H9 (cell line): ENCODE measurements at regions not wholly inside any gene's neighbourhood (a gene's known extent, or its start where the extent isn't known, plus 50 kb on each side); places are given as distances from the start of the nearest gene placed in this dataset.

Experiments used
- DNase-seq: peaks from one replicate; pipeline ENCODE4 v3.0.0-alpha.2; 2017
- H2AFZ ChIP-seq: one replicate; pipeline ENCODE4 v1.6.1; 2013; ENCODE audit warnings: mild to moderate bottlenecking, low read length, control low read depth, moderate library complexity
- H2AK5ac ChIP-seq: 2 replicates; pipeline ENCODE4 v1.6.1; 2013; ENCODE audit warnings: low read length, control low read depth, mixed read lengths; ENCODE audit not compliant: insufficient read length
- H2BK120ac ChIP-seq: one replicate; pipeline ENCODE4 v1.6.1; 2013; ENCODE audit warnings: low read depth, mild to moderate bottlenecking, low read length, control low read depth, inconsistent platforms; ENCODE audit not compliant: poor library complexity, severe bottlenecking
- H2BK12ac ChIP-seq: 2 replicates; pipeline ENCODE4 v1.6.1; 2013; ENCODE audit warnings: low read length, control low read depth, mixed read lengths, low read depth; ENCODE audit not compliant: insufficient read length
- H2BK15ac ChIP-seq: 2 replicates; pipeline ENCODE4 v1.6.1; 2013; ENCODE audit warnings: low read depth, low read length, control low read depth
- H2BK20ac ChIP-seq: one replicate; pipeline ENCODE4 v1.6.1; 2013; ENCODE audit warnings: low read depth, mild to moderate bottlenecking, low read length, control low read depth, inconsistent platforms; ENCODE audit not compliant: poor library complexity, severe bottlenecking
- H2BK5ac ChIP-seq: 2 replicates; pipeline ENCODE4 v1.6.1; 2013; ENCODE audit warnings: low read length, control low read depth, mixed read lengths; ENCODE audit not compliant: insufficient read length
- H3K14ac ChIP-seq: 2 replicates; pipeline ENCODE4 v1.6.1; 2013; ENCODE audit warnings: low read length, control low read depth; ENCODE audit not compliant: insufficient read depth
- H3K18ac ChIP-seq: 2 replicates; pipeline ENCODE4 v1.6.1; 2013; ENCODE audit warnings: low read depth, mild to moderate bottlenecking, mixed read lengths, low read length, control low read depth; ENCODE audit not compliant: insufficient read length
- H3K23ac ChIP-seq: 2 replicates; pipeline ENCODE4 v1.6.1; 2013; ENCODE audit warnings: low read length, control low read depth, mixed read lengths, low read depth; ENCODE audit not compliant: insufficient read length
- H3K23me2 ChIP-seq: 2 replicates; pipeline ENCODE4 v1.6.1; 2013; ENCODE audit warnings: low read depth, mild to moderate bottlenecking, mixed read lengths, low read length, control low read depth; ENCODE audit not compliant: insufficient read length, poor library complexity, severe bottlenecking
- H3K27ac ChIP-seq: 2 replicates; pipeline ENCODE4 v1.5.1; 2013; ENCODE audit warnings: low read length, control low read depth, mixed read lengths, low read depth; ENCODE audit not compliant: insufficient read length
- H3K27me3 ChIP-seq: 2 replicates; pipeline ENCODE4 v1.6.1; 2013; ENCODE audit warnings: low read length, control low read depth, inconsistent platforms; ENCODE audit not compliant: insufficient read depth
- H3K4ac ChIP-seq: 2 replicates; pipeline ENCODE4 v1.6.1; 2013; ENCODE audit warnings: low read depth, mild to moderate bottlenecking, control low read depth, inconsistent platforms, low read length, moderate library complexity
- H3K4me1 ChIP-seq: 2 replicates; pipeline ENCODE4 v1.6.1; 2013; ENCODE audit warnings: low read length, control low read depth, inconsistent platforms; ENCODE audit not compliant: insufficient read depth
- H3K4me2 ChIP-seq: 2 replicates; pipeline ENCODE4 v1.6.1; 2013; ENCODE audit warnings: low read length, control low read depth, mixed read lengths; ENCODE audit not compliant: insufficient read length, insufficient read depth
- H3K56ac ChIP-seq: 2 replicates; pipeline ENCODE4 v1.6.1; 2013; ENCODE audit warnings: low read depth, mild to moderate bottlenecking, mixed read lengths, low read length, control low read depth; ENCODE audit not compliant: insufficient read length
- H3K79me1 ChIP-seq: 2 replicates; pipeline ENCODE4 v1.6.1; 2013; ENCODE audit warnings: low read depth, mild to moderate bottlenecking, moderate library complexity, low read length, control low read depth, inconsistent platforms; ENCODE audit not compliant: insufficient read depth, poor library complexity, severe bottlenecking
- H3K79me2 ChIP-seq: 2 replicates; pipeline ENCODE4 v1.6.1; 2013; ENCODE audit warnings: low read length, control low read depth, inconsistent platforms; ENCODE audit not compliant: insufficient read depth
- H3K9ac ChIP-seq: 2 replicates; pipeline ENCODE4 v1.6.1; 2013; ENCODE audit warnings: low read length, control low read depth, mixed read lengths; ENCODE audit not compliant: insufficient read length; ENCODE audit errors: extremely low read depth
- H3K9me3 ChIP-seq: one replicate; pipeline ENCODE4 v1.6.1; 2013; ENCODE audit warnings: low read depth, low read length, inconsistent platforms; ENCODE audit not compliant: control insufficient read depth
- H3T11ph ChIP-seq: one replicate; pipeline ENCODE4 v1.6.1; 2013; ENCODE audit warnings: mild to moderate bottlenecking, low read length, control low read depth, inconsistent platforms
- H4K20me1 ChIP-seq: one replicate; pipeline ENCODE4 v1.6.1; 2013; ENCODE audit not compliant: control insufficient read depth, insufficient read length, insufficient read depth
- H4K5ac ChIP-seq: 2 replicates; pipeline ENCODE4 v1.6.1; 2013; ENCODE audit warnings: low read depth, mild to moderate bottlenecking, mixed read lengths, low read length, control low read depth; ENCODE audit not compliant: insufficient read length
- H4K8ac ChIP-seq: replicated peaks from 2 replicates; pipeline ENCODE4 v1.6.1; 2013; ENCODE audit warnings: low read length, control low read depth, mixed read lengths, low read depth; ENCODE audit not compliant: insufficient read length
- H4K91ac ChIP-seq: 2 replicates; pipeline ENCODE4 v1.6.1; 2013; ENCODE audit warnings: low read depth, mild to moderate bottlenecking, moderate library complexity, mixed read lengths, low read length, control low read depth; ENCODE audit not compliant: insufficient read length
- H3K27ac Mint-ChIP-seq, 3 experiments: 2 replicates in 2 of 3; 3 replicates in 1 of 3; pipeline ENCODE4 v1.8.0; 2020 to 2021; ENCODE audit warnings: mixed read lengths in 3 of 3, mild to moderate bottlenecking in 1 of 3, moderate library complexity in 1 of 3
- H3K27me3 Mint-ChIP-seq: 2 replicates; pipeline ENCODE4 v1.8.0; 2021; ENCODE audit warnings: low read depth, mild to moderate bottlenecking, moderate library complexity, mixed read lengths
- H3K36me3 Mint-ChIP-seq, 3 experiments: 2 replicates in 2 of 3; 3 replicates in 1 of 3; pipeline ENCODE4 v1.8.0; 2020 to 2021; ENCODE audit warnings: low read depth in 3 of 3, mixed read lengths in 3 of 3; ENCODE audit not compliant: insufficient read depth in 1 of 3
- H3K4me1 Mint-ChIP-seq, 2 experiments: 2 replicates each; pipeline ENCODE4 v1.8.0; 2020; ENCODE audit warnings: mixed read lengths in 2 of 2
- H3K4me3 Mint-ChIP-seq, 2 experiments: 2 replicates in 1 of 2; 3 replicates in 1 of 2; pipeline ENCODE4 v1.8.0; 2020 to 2021; ENCODE audit warnings: mild to moderate bottlenecking in 2 of 2, mixed read lengths in 2 of 2, moderate library complexity in 1 of 2
- H3K9me3 Mint-ChIP-seq, 2 experiments: 2 replicates in 1 of 2; 3 replicates in 1 of 2; pipeline ENCODE4 v1.8.0; 2020; ENCODE audit warnings: mild to moderate bottlenecking in 2 of 2, mixed read lengths in 2 of 2, moderate library complexity in 1 of 2
- WGBS: extraction: QIAGEN DNeasy Blood & Tissue Kit; methylation state at CpG from one replicate; pipeline ENCODE4 v1.1.7; 2013; ENCODE audit warnings: missing lambda C conversion rate, low lambda C conversion rate, mixed read lengths; ENCODE audit not compliant: insufficient read length; ENCODE audit errors: extremely low coverage; 5-methylcytosine and 5-hydroxymethylcytosine counted together
- TF ChIP-seq, protein P1 (sequence below): fragments of 200-600 bp; sonication (generic); conservative IDR thresholded peaks from 3 replicates; pipeline ENCODE4 v1.8.0; 2021; ENCODE audit warnings: antibody characterized with exemption, mild to moderate bottlenecking

DNA sequence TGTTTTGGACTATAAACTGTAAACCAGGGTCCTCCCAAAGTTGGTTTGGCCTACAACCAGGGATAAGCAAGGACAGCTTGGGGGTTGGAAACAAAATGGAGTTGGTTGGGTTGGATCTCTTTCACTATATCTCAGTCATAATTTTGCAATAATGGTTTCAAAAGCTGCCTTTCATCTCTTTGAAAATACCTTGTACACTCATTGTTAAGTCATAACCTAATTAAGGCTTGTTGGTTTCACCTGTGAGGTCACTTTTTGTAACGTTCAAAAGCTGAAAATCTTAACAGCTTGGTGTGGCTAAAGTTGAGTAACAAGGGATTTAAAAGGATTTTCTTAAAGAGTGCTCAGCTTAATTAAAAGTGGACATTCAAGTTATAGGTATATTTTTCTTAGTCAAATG, 476.1 kb downstream of the IPMK start:
- Histone ChIP-seq H3K23me2 (no peaks in the 10 kb centered on the region), H4K5ac (no peak overlapping the region), H4K20me1 (no peaks in the 10 kb centered on the region), H3K4me2 (no peak overlapping the region), H2BK15ac (no peak overlapping the region), H3K79me1 (no peaks in the 10 kb centered on the region), H3K27me3 (no peaks in the 10 kb centered on the region), H3K56ac (no peak overlapping the region), H3T11ph (no peak overlapping the region), H4K91ac (no peak overlapping the region), H3K9ac (no peak overlapping the region), H2BK120ac (no peak overlapping the region), H2BK5ac (no peak overlapping the region), H3K9me3 (no peaks in the 10 kb centered on the region), H2BK12ac (no peak overlapping the region), H4K8ac (no peak overlapping the region), H2AFZ (no peak overlapping the region), H3K4ac (no peak overlapping the region), H3K18ac (no peak overlapping the region), H2BK20ac (no peak overlapping the region), H3K23ac (no peak overlapping the region), H3K27ac (no peak overlapping the region), H3K79me2 (no peaks in the 10 kb centered on the region), H2AK5ac (no peak overlapping the region), H3K14ac (no peak overlapping the region), H3K4me1 (peaks cover under 1% of the 10 kb centered on the region; the same call in 1 of the 2 replicates)
- Mint-ChIP-seq H3K27ac (no peak overlapping the region), H3K4me1 (peaks cover 19 to 24% of the 10 kb centered on the region in 2 experiments), H3K4me3 (no peak overlapping the region), H3K9me3 (peaks cover 22 to 29% of the 10 kb centered on the region in 2 experiments; a peak in 4 of 5 replicates), H3K27me3 (no peaks in the 10 kb centered on the region), H3K36me3 (peaks cover 27 to 40% (median 36%) of the 10 kb centered on the region in 3 experiments)
- DNase-seq = no peak
- TF ChIP-seq, protein P1, sequence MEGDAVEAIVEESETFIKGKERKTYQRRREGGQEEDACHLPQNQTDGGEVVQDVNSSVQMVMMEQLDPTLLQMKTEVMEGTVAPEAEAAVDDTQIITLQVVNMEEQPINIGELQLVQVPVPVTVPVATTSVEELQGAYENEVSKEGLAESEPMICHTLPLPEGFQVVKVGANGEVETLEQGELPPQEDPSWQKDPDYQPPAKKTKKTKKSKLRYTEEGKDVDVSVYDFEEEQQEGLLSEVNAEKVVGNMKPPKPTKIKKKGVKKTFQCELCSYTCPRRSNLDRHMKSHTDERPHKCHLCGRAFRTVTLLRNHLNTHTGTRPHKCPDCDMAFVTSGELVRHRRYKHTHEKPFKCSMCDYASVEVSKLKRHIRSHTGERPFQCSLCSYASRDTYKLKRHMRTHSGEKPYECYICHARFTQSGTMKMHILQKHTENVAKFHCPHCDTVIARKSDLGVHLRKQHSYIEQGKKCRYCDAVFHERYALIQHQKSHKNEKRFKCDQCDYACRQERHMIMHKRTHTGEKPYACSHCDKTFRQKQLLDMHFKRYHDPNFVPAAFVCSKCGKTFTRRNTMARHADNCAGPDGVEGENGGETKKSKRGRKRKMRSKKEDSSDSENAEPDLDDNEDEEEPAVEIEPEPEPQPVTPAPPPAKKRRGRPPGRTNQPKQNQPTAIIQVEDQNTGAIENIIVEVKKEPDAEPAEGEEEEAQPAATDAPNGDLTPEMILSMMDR = no peak
- WGBS = no CpG with 5 or more reads among the region's 1 CpG
